ENCODE measurements at regions not wholly inside any gene's neighbourhood (a gene's known extent, or its start where the extent isn't known, plus 50 kb on each side); places are given as distances from the start of the nearest gene placed in this dataset.

DNA sequence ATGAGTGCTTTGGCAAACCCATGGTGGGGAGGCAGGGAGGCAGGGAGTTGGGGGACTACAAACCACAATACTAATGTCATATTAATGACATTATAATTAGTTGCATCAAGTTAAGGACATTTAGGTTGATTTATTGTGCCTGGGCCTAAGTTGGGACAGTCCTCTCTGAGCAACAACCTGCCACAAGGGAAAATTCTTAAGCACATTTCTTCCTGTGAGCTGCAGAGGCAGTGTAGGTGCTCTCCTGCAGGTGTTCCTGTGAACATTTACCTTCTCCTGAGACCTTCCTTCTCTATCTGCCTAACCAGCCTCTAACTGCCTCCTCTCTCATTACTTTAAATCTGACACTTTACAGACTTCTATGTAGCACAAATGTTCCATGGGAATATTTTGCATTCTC, 1830.0 kb upstream of the AGA start:
- Histone ChIP-seq H3K9me3 (ENCODE audit: low read depth, low read length) (no peaks in the 10 kb centered on the region), H3K27ac (ENCODE audit: low read depth, low read length) (no peak overlapping the region), H3K4me3 (ENCODE audit: insufficient read depth, low read length) (no peak overlapping the region), H3K4me1 (ENCODE audit: insufficient read depth, low read length) (no peaks in the 10 kb centered on the region), H3K27me3 (ENCODE audit: insufficient read depth, low read length) (no peaks in the 10 kb centered on the region), H3K36me3 (ENCODE audit: insufficient read depth, low read length) (no peaks in the 10 kb centered on the region), H4K20me1 (ENCODE audit: insufficient read depth, low read length) (no peaks in the 10 kb centered on the region), H2AFZ (ENCODE audit: low read length) (no peak overlapping the region), H3K79me2 (ENCODE audit: insufficient read depth, low read length) (no peaks in the 10 kb centered on the region), H3K4me2 (ENCODE audit: insufficient read depth, low read length) (no peak overlapping the region)
- DNase-seq (ENCODE audit: insufficient read length, low spot score, missing footprints), result no peak
- TF ChIP-seq, protein P1, sequence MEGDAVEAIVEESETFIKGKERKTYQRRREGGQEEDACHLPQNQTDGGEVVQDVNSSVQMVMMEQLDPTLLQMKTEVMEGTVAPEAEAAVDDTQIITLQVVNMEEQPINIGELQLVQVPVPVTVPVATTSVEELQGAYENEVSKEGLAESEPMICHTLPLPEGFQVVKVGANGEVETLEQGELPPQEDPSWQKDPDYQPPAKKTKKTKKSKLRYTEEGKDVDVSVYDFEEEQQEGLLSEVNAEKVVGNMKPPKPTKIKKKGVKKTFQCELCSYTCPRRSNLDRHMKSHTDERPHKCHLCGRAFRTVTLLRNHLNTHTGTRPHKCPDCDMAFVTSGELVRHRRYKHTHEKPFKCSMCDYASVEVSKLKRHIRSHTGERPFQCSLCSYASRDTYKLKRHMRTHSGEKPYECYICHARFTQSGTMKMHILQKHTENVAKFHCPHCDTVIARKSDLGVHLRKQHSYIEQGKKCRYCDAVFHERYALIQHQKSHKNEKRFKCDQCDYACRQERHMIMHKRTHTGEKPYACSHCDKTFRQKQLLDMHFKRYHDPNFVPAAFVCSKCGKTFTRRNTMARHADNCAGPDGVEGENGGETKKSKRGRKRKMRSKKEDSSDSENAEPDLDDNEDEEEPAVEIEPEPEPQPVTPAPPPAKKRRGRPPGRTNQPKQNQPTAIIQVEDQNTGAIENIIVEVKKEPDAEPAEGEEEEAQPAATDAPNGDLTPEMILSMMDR (IDR thresholded peaks at IDR 0.05; ENCODE audit: extremely low read depth, low read depth, low read length), result no peak

DNA sequence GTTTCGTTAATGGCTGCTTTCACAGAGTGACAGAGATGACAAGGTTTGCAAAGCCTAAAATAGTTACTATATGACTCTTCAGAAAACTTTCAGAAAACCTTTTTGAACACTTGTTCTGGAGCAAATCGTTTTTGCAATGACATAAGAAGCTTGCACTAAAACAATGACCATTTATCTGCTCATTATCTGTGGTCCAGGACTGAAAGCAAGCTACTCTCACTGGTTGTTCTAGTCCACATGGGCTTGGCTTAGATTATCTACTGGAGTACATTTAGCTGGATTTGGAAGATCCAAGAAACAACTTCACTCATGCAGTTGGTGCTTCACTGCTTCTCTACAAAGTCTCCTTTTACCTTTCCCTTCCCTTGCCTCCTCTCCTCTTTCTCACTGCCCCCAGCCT, 1836.4 kb upstream of the AGA start:
- Histone ChIP-seq H3K36me3 (ENCODE audit: insufficient read depth, low read length) (no peaks in the 10 kb centered on the region), H3K9me3 (ENCODE audit: low read depth, low read length) (peaks cover 3% of the 10 kb centered on the region), H3K27ac (ENCODE audit: low read depth, low read length) (no peak overlapping the region), H3K27me3 (ENCODE audit: insufficient read depth, low read length) (no peaks in the 10 kb centered on the region), H3K4me3 (ENCODE audit: insufficient read depth, low read length) (no peak overlapping the region), H4K20me1 (ENCODE audit: insufficient read depth, low read length) (no peaks in the 10 kb centered on the region), H3K4me2 (ENCODE audit: insufficient read depth, low read length) (no peak overlapping the region), H3K79me2 (ENCODE audit: insufficient read depth, low read length) (no peaks in the 10 kb centered on the region), H3K4me1 (ENCODE audit: insufficient read depth, low read length) (no peaks in the 10 kb centered on the region), H2AFZ (ENCODE audit: low read length) (no peak overlapping the region)
- TF ChIP-seq, protein P1 (IDR thresholded peaks at IDR 0.05; ENCODE audit: extremely low read depth, low read depth, low read length), result no peak
- DNase-seq (ENCODE audit: insufficient read length, low spot score, missing footprints), result no peak

DNA sequence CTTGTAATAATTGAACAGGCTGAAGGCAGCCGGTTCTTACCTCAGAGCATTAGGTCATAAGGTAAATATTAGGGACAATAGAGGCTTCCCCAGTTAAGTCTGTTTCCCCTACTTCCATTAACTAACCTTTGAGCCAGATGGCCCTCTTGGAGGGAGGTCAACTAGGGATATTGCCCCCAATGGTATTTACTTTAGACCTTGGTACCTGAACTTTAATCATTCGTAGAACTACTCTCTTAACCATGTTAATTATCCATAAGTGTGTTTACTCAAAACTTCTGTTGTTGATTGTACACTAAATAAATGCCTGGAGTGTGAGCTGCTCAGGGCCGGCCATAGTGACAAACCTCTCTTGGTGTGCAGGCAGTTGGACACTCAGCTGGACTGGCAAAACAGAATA, 1843.5 kb upstream of the AGA start:
- Histone ChIP-seq H3K4me1 (ENCODE audit: insufficient read depth, low read length) (no peaks in the 10 kb centered on the region), H3K4me3 (ENCODE audit: insufficient read depth, low read length) (no peak overlapping the region), H2AFZ (ENCODE audit: low read length) (no peak overlapping the region), H3K27ac (ENCODE audit: low read depth, low read length) (no peak overlapping the region), H3K9me3 (ENCODE audit: low read depth, low read length) (no peaks in the 10 kb centered on the region), H3K36me3 (ENCODE audit: insufficient read depth, low read length) (no peaks in the 10 kb centered on the region), H4K20me1 (ENCODE audit: insufficient read depth, low read length) (no peaks in the 10 kb centered on the region), H3K27me3 (ENCODE audit: insufficient read depth, low read length) (no peaks in the 10 kb centered on the region), H3K79me2 (ENCODE audit: insufficient read depth, low read length) (no peaks in the 10 kb centered on the region), H3K4me2 (ENCODE audit: insufficient read depth, low read length) (no peak overlapping the region)
- no peak for DNase-seq (ENCODE audit: insufficient read length, low spot score, missing footprints)
- TF ChIP-seq, protein P1 (IDR thresholded peaks at IDR 0.05; ENCODE audit: extremely low read depth, low read depth, low read length), result no peak

DNA sequence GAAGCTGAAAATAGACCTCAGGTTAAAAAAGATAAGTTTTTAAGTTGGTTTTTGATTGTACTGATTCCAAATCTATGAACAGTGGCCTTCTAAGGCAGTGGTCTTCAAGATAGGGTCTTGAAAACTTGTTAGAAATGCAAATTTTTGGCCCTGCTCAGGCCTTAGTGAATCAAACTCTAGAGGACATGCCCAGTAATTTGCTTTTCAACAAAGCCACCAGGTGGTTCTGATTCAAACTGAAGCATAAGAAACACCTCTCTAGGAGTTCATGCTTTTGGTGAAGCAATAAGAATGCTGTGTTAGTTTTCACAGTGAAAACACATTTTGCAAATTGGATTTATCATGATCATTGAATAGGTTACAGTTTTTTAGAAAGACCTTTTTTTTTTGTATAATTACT, 1849.4 kb upstream of the AGA start:
- no peaks in the 10 kb centered on the region for H3K4me1 ChIP-seq (ENCODE audit: insufficient read depth, low read length)
- no peak overlapping the region for H2AFZ ChIP-seq (ENCODE audit: low read length)
- no peak overlapping the region for H3K4me3 ChIP-seq (ENCODE audit: insufficient read depth, low read length)
- no peak overlapping the region for H3K27ac ChIP-seq (ENCODE audit: low read depth, low read length)
- H3K4me2 ChIP-seq (ENCODE audit: insufficient read depth, low read length), result no peak overlapping the region
- no peak for DNase-seq (ENCODE audit: insufficient read length, low spot score, missing footprints)
- no peaks in the 10 kb centered on the region for H4K20me1 ChIP-seq (ENCODE audit: insufficient read depth, low read length)
- no peaks in the 10 kb centered on the region for H3K9me3 ChIP-seq (ENCODE audit: low read depth, low read length)
- TF ChIP-seq, protein P1 (IDR thresholded peaks at IDR 0.05; ENCODE audit: extremely low read depth, low read depth, low read length), result no peak
- no peaks in the 10 kb centered on the region for H3K27me3 ChIP-seq (ENCODE audit: insufficient read depth, low read length)
- H3K36me3 ChIP-seq (ENCODE audit: insufficient read depth, low read length), result no peaks in the 10 kb centered on the region
- no peaks in the 10 kb centered on the region for H3K79me2 ChIP-seq (ENCODE audit: insufficient read depth, low read length)
